AG04449 (cell line): ENCODE measurements at regions not wholly inside any gene's neighbourhood (a gene's known extent, or its start where the extent isn't known, plus 50 kb on each side); places are given as distances from the start of the nearest gene placed in this dataset.
"Not testable (repeated sequence)": the region's sequence is repeated elsewhere in the genome, so short reads cannot be mapped to it uniquely, and the experiment has no call there.

Experiments used
- CTCF ChIA-PET: fragments of 350-600 bp; formaldehyde crosslinking; extraction: SDS; loops from one replicate; lab custom pipeline; 2021; ENCODE audit warnings: antibody characterized with exemption; lab: Yijun Ruan, JAX
- POLR2A ChIA-PET: fragments of 400-600, 350-600 bp; formaldehyde crosslinking; extraction: SDS; loops from one replicate; lab custom pipeline; 2020; ENCODE audit warnings: antibody characterized with exemption, inconsistent platforms; lab: Yijun Ruan, JAX
- DNase-seq: peaks from one replicate; pipeline ENCODE4 v3.0.0-alpha.2; 2010; ENCODE audit warnings: low read depth, low spot score
- H3K4me3 ChIP-seq: 2 replicates; pipeline ENCODE4 v1.5.1; 2011; ENCODE audit warnings: low read depth, mild to moderate bottlenecking, control low read depth, low read length
- CTCF ChIP-seq: IDR thresholded peaks from one replicate; pipeline ENCODE4 v1.5.1; 2011; ENCODE audit warnings: mild to moderate bottlenecking, moderate library complexity, low read length, control low read depth, inconsistent platforms; ENCODE audit not compliant: insufficient read depth; ENCODE audit errors: missing control alignments

- CTCF ChIA-PET = no interaction called here
- no peak for DNase-seq
- TF ChIP-seq CTCF = no peak
- no peak overlapping the region for H3K4me3 ChIP-seq
- POLR2A ChIA-PET = no interaction called here
Observed at GRCh38 chr5:111626473-111627148, 114.3 kb upstream of the STARD4 start.

GRCh38 chr5:111618623-111619271 lies 106.4 kb upstream of the STARD4 start:
- POLR2A ChIA-PET = no interaction called here
- DNase-seq = no peak
- no peak overlapping the region for H3K4me3 ChIP-seq
- TF ChIP-seq CTCF = no peak
- CTCF ChIA-PET = no interaction called here

GRCh38 chr5:111615054-111615453 lies 102.7 kb upstream of the STARD4 start:
- CTCF ChIA-PET = no interaction called here
- no peak overlapping the region for H3K4me3 ChIP-seq
- no peak for DNase-seq
- POLR2A ChIA-PET = no interaction called here
- TF ChIP-seq CTCF = no peak

- CTCF ChIA-PET, H3K4me3 ChIP-seq, DNase-seq, POLR2A ChIA-PET: not testable (repeated sequence)
Observed at GRCh38 chr5:111612013-111612630, 99.8 kb upstream of the STARD4 start.

GRCh38 chr5:111606194-111606593 lies 93.9 kb upstream of the STARD4 start:
- ChIA-PET POLR2A (no interaction called here), CTCF (no interaction called here)
- TF ChIP-seq CTCF = no peak

GRCh38 chr5:111603446-111603827 lies 91.1 kb upstream of the STARD4 start:
- H3K4me3 ChIP-seq = no peak overlapping the region
- ChIA-PET CTCF (interaction anchor here (1.0 kb wide), 1 partner anchor 19 kb away, joined by 3 read pairs; no protein-coding TSS in a partner anchor), POLR2A (no interaction called here)
- DNase-seq = no peak
- TF ChIP-seq CTCF = no peak

More at GRCh38 chr5:111606194-111606593, 93.9 kb upstream of the STARD4 start:
- no peak for DNase-seq
- no peak overlapping the region for H3K4me3 ChIP-seq
